Head of caudate nucleus (tissue), 42 donors: ENCODE measurements at regions not wholly inside any gene's neighbourhood (a gene's known extent, or its start where the extent isn't known, plus 50 kb on each side); places are given as distances from the start of the nearest gene placed in this dataset.
A peak's percentile ranks its signal among the peaks of the same experiment; 100 is the strongest.

ENCODE experiments used
- DNase-seq, 42 donors: peaks; one replicate each; pipeline versions ENCODE4 v3.0.0 to v3.0.0-alpha.2; 2020 to 2021; ENCODE audit warnings: mixed read lengths in 7 of 42
- intact Hi-C: fragments of 100-400 bp; cut with DNase I; formaldehyde crosslinking; loops from one replicate; pipeline ENCODE4 v1.15.0; 2022

GRCh38 chr2:61774351-61774750 lies 79.5 kb downstream of the FAM161A start:
- intact Hi-C loops, result no loop called here

GRCh38 chr2:61771904-61772845 lies 81.7 kb downstream of the FAM161A start:
- no peak for DNase-seq
- intact Hi-C loops, result no loop called here

More at GRCh38 chr2:61774351-61774750, 79.5 kb downstream of the FAM161A start:
- DNase-seq, result no peak

GRCh38 chr2:61770746-61771145 lies 83.1 kb downstream of the FAM161A start:
- intact Hi-C loops, result no loop called here
- DNase-seq, result no peak

- intact Hi-C loops, result no loop called here
- DNase-seq, result no peak
Measured at GRCh38 chr2:61770298-61770697, 83.6 kb downstream of the FAM161A start.

DNA sequence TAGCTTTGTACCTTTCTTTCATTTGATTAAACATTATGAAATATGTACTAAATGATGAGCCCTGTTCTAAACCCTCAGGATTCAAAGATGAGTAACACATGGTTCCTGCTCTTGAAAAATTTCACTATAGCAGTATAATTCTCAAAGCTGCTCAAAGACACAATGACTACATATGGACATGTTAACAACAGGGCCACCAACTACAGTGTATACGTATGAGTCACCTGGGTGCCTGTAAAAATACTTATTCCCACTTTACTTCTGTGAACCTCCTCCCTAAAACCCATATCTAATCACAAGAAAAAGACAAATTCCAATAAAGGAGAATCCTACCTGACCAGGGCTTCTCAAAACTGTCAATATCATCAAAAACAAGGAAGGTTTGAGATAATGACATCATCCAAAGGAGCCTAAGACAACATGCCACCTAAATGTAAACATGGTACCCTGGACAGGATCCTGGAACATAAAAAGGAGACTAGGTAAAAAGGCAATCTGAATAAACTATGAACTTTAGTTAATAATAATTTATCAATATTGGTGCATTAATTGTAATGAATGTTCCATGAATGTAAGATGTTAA lies 84.7 kb downstream of the FAM161A start:
- intact Hi-C loops, result no loop called here
- DNase-seq, result no peak

DNA sequence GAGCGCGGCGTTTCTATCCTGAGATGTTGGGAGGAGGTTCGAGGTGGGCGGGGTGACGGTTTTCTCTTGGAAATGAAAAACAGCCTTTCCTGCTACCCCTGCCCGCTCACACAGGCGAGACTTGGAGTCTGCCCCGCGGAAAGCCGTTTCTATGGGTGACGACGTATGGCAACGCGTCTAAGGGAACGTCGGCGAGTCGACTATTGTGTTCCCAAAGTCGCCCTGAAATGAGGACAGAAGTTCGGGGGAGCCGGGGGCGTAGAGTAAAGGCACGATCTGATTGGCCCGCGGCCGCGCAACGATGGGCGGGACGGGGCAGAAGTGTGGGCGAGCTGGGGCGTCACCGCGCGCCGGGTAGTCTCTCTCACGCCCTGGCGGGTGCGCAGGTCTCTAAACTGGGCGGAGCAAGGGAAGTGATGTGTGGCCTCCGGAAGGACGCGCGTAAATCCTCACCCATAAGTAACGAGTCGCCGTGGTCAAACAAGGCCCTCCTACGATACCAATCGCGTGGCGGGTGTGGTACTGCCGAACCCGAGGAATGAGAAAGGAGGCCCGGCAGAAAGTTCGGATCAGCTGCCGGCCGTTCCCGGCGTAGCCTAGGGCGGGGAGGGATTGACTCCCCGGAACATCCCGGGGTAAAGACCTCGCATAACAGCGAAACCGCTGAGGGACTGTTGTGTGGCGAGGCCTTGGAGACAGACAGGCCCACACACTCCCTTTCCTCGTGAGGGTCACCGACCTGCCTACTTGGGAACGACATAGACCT lies 89.6 kb downstream of the FAM161A start:
- DNase-seq, result peak; percentile 94 to 99 (median 98)
- intact Hi-C loops, result loop anchor here (2.0 to 5.0 kb wide), 2 partner anchors 67 to 225 kb away; partner anchors contain the start of gene XPO1

GRCh38 chr2:61763605-61764034 lies 90.2 kb downstream of the FAM161A start:
- intact Hi-C loops, result loop anchor here (2.0 to 5.0 kb wide), 2 partner anchors 66 to 225 kb away; partner anchors contain the start of gene XPO1
- peak in 33 of 42 donors; percentile 61 to 87 (median 76) for DNase-seq

DNA sequence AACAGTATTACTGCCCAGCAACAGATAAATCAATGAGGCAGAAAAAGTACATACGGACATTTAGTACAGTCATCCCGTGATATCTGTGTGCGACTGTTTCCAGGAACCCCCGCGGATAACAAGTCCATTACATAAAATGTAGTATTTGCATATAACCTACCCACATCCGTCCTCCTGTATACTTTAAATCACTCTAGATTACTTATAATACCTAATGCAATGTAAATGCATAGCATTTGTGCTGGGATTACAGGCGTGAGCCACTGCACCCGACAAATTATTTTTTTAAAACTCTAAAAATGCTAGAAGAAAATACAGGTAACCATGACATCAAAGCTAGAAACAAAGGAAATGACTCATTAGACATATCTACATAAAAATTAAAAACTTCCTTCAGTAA lies 91.6 kb downstream of the FAM161A start:
- intact Hi-C loops, result loop anchor here (5.0 kb wide), 1 partner anchor 65 kb away; no protein-coding TSS in a partner anchor

GRCh38 chr2:61759718-61760117 lies 94.1 kb downstream of the FAM161A start:
- DNase-seq, result no peak
- intact Hi-C loops, result loop anchor here (5.0 kb wide), 1 partner anchor 62 kb away; no protein-coding TSS in a partner anchor

More for the DNA sequence above, 91.6 kb downstream of the FAM161A start:
- DNase-seq, result no peak

- DNase-seq, result no peak
- intact Hi-C loops, result no loop called here
Measured at GRCh38 chr2:61759005-61759404, 94.9 kb downstream of the FAM161A start.

DNA sequence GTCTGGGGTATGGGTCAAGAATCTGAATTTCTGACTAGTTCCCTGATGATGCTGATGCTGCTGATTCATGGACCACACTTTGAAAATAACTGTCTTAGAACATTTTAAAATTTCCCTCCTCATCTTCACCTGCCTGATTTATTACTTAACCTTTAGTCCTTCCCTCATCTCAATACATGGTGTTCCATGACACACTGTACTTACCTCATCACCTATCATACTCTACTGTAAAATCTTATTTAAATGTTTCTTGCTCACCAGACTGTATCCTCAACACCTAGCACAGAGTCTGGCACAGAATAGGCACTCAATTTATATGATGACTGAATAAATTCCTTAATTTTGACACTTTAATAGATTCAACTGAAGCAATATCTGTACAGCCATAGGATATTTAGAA lies 95.7 kb downstream of the FAM161A start:
- no peak for DNase-seq
- intact Hi-C loops, result no loop called here

DNA sequence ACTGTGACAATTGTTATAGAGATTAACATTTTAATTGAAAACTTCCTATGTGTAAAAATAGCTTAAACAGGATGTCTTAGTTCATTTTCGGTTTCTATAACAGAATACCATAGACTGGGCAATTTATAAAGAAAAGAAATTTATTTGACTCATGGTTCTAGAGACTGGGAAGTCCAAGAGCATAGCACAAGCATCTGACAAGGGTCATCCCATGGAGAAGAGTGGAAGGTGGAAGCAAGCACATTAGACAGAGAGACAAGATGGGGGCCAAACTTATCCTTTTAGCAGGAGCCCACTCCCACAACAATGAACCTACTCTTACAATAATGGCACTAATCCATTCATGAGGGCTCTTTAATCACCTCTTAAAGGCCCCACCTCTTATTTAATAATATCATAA lies 100.3 kb downstream of the FAM161A start:
- intact Hi-C loops, result no loop called here
- DNase-seq, result no peak

- intact Hi-C loops, result no loop called here
- DNase-seq, result no peak
Measured at GRCh38 chr2:61750624-61751023, 103.2 kb downstream of the FAM161A start.

DNA sequence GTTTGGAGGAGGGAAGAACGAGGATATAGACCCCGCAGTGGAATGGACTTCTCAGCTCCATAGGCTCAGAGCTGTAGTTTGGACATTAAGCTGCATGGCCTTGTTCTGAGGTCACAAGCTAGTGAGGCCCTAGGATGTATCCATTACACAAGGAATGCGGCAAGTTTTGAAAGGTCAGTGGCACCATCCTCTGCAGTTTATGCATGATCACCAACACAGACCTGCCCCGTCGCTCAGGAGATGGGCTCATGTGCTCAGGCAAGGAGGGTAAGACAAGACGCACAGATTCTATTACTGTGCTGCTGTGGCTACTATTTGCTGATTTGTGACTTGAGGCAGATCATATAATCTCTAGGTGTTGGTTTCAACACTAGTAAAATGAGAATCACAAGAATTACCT lies 110.9 kb downstream of the FAM161A start:
- DNase-seq, result no peak
- intact Hi-C loops, result no loop called here

DNA sequence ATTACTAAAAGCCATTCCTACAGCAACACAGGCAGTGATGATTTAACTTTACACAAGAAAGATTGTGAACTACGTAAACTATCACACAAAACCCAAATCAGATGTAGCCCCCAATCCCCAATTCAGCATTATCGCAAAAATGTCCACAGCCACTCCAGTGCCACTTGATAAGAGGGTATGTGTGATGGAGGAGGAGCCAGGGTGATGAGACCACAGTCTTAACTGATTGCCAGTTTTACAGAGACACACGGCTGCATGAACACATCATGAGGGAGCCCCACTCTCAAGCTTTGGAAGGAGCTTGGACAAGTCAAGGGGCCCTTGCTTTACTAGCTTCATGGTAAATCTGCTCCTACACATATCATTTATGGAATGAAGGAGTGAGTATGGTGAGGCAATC lies 116.0 kb downstream of the FAM161A start:
- intact Hi-C loops, result no loop called here

DNA sequence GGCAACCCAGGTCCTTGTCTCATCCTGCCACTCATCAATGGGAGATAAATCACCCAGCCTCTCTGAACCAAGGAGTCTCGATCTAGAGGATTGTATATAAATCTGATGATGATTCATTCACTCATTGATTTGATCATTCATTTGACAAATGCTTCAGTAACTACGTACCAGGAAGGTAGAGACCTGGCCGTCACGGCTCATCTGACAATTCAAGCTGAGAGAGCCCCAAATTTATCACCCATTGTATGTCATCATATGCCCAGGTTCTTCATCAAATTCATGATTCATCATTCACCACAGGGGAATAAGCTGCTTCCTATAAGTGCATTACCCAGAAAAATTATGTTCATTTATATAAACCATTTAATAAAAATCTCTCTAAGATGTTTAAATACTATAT lies 116.9 kb downstream of the FAM161A start:
- no peak for DNase-seq
- intact Hi-C loops, result no loop called here

More for the DNA sequence above, 116.0 kb downstream of the FAM161A start:
- DNase-seq, result no peak

DNA sequence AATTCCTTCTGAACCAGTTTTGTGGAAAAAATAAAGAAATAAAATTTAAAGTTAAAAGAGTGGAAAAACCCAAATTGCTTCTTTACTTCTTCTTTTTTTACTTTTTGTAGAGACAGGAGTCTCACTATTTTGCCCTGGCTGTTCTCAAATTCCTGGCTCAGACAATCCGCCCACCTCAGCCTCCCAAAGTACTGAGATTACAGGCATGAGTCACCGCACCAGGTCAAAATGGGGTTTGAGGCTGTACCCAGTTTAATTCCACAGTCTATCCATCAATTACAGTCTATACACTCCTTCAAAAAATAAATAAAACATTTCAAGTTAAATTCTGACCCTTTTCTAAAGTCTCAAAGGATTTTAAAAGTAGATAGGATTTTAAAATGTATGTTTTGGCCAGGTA lies 120.3 kb downstream of the FAM161A start:
- intact Hi-C loops, result no loop called here
- DNase-seq, result peak; percentile 15 to 85 (median 57)

DNA sequence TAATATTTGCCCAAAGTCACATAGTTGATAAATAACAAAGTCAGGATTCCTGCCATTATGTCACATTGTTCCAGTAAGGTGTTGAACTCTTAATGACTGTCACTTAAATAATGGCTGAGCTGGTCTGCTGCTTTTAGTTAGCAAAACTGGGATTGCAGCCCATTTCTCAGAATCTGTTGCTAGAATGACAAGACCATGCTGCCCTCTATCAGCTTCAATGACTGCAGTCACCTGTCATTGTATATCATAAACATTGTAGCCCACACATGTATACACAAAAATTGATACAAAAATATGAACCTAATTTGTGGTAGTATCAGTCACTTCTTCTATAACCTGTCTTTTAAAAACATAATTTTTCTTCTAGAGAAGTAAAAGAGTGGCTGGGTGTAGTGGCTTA lies 121.1 kb downstream of the FAM161A start:
- no peak for DNase-seq
- intact Hi-C loops, result no loop called here

GRCh38 chr2:61727746-61728145 lies 126.1 kb downstream of the FAM161A start:
- intact Hi-C loops, result no loop called here
- DNase-seq, result no peak
